SK-N-SH (cell line): ENCODE measurements at regions not wholly inside any gene's neighbourhood (a gene's known extent, or its start where the extent isn't known, plus 50 kb on each side); places are given as distances from the start of the nearest gene placed in this dataset.

Source experiments
- CTCF ChIA-PET: fragments of 300-600, 350-600 bp; formaldehyde crosslinking; extraction: SDS; loops from one replicate; lab custom pipeline; 2021; lab: Yijun Ruan, JAX
- POLR2A ChIA-PET: fragments of 350-600 bp; sonication (Branson Sonifier 250); formaldehyde crosslinking; extraction: SDS; loops from one replicate; lab custom pipeline; 2020; ENCODE audit warnings: antibody characterized with exemption, inconsistent platforms; lab: Yijun Ruan, JAX
- DNase-seq: peaks from one replicate; pipeline ENCODE4 v3.0.0; 2012
- H2AFZ ChIP-seq: fragments of 200-600 bp; sonication (generic); 2 replicates; pipeline ENCODE4 v1.8.1; 2016; ENCODE audit warnings: antibody characterized with exemption, mild to moderate bottlenecking, low read depth
- H3F3A ChIP-seq: fragments of 200-600 bp; sonication (generic); replicated peaks from 2 replicates; pipeline ENCODE3; 2016; ENCODE audit warnings: antibody characterized with exemption, mild to moderate bottlenecking; ENCODE audit not compliant: insufficient read depth
- H3K27ac ChIP-seq, 2 experiments: fragments of 200-500 bp in 1 of 2; fragments of 200-600 bp in 1 of 2; sonication (Bioruptor generic) in 1 of 2; sonication (generic), shearing (Covaris generic) in 1 of 2; 2 replicates each; pipeline versions ENCODE4 v1.5.1 to v1.6.1; 2014 to 2016; ENCODE audit warnings: low read depth in 2 of 2, inconsistent platforms in 1 of 2, low read length in 1 of 2, mild to moderate bottlenecking in 1 of 2, mixed read lengths in 1 of 2
- H3K27me3 ChIP-seq: fragments of 200-600 bp; sonication (generic), shearing (Covaris generic); 2 replicates; pipeline ENCODE4 v1.6.1; 2016; ENCODE audit warnings: mixed run types; ENCODE audit not compliant: insufficient read depth
- H3K36me3 ChIP-seq, 2 experiments: fragments of 200-500 bp in 1 of 2; fragments of 200-600 bp in 1 of 2; sonication (Bioruptor generic) in 1 of 2; sonication (generic) in 1 of 2; replicated peaks in 1 of 2; 2 replicates each; pipeline versions ENCODE3 to v1.5.1; 2014 to 2016; ENCODE audit warnings: low read length in 1 of 2, mild to moderate bottlenecking in 1 of 2; ENCODE audit not compliant: insufficient read depth in 2 of 2, control insufficient read depth in 1 of 2
- H3K4me1 ChIP-seq, 2 experiments: fragments of 200-500 bp in 1 of 2; fragments of 200-600 bp in 1 of 2; sonication (Bioruptor generic) in 1 of 2; sonication (generic), shearing (Covaris generic) in 1 of 2; 2 replicates each; pipeline versions ENCODE4 v1.5.1 to v1.6.1; 2014 to 2016; ENCODE audit warnings: low read depth in 1 of 2, low read length in 1 of 2, mixed run types in 1 of 2; ENCODE audit not compliant: insufficient read depth in 2 of 2, control insufficient read depth in 1 of 2
- H3K4me2 ChIP-seq: fragments of 200-600 bp; sonication (generic), shearing (Covaris generic); 2 replicates; pipeline ENCODE4 v1.6.1; 2017; ENCODE audit warnings: mixed run types
- H3K4me3 ChIP-seq, 2 experiments: fragments of 200-500 bp in 1 of 2; fragments of 200-600 bp in 1 of 2; sonication (Bioruptor generic) in 1 of 2; sonication (generic), shearing (Covaris generic) in 1 of 2; 2 replicates each; pipeline versions ENCODE4 v1.5.1 to v1.8.1; 2014 to 2016; ENCODE audit warnings: low read depth in 2 of 2, inconsistent platforms in 1 of 2, low read length in 1 of 2, mild to moderate bottlenecking in 1 of 2, mixed read lengths in 1 of 2, moderate library complexity in 1 of 2
- H3K79me2 ChIP-seq: fragments of 200-600 bp; sonication (generic); 2 replicates; pipeline ENCODE4 v1.8.1; 2017; ENCODE audit warnings: mild to moderate bottlenecking; ENCODE audit not compliant: insufficient read depth
- H3K9ac ChIP-seq: fragments of 200-600 bp; sonication (generic); 2 replicates; pipeline ENCODE4 v1.6.1; 2017; ENCODE audit warnings: mixed run types
- H3K9me2 ChIP-seq: fragments of 200-600 bp; sonication (generic); 2 replicates; pipeline ENCODE4 v1.6.1; 2017; ENCODE audit warnings: mixed run types
- H3K9me3 ChIP-seq: fragments of 200-600 bp; sonication (generic); 2 replicates; pipeline ENCODE4 v1.6.1; 2017; ENCODE audit warnings: mixed run types, mild to moderate bottlenecking, moderate library complexity
- H4K20me1 ChIP-seq: fragments of 200-600 bp; sonication (generic); 2 replicates; pipeline ENCODE4 v1.6.1; 2017; ENCODE audit warnings: mild to moderate bottlenecking, mixed run types; ENCODE audit not compliant: insufficient read depth
- FOXJ3 ChIP-seq: sonication (generic); formaldehyde crosslinking; IDR thresholded peaks from 2 replicates; pipeline ENCODE4 v1.5.1; 2020; ENCODE audit warnings: mild to moderate bottlenecking, missing genetic modification reagents
- IRF3 ChIP-seq: fragments of 150-350 bp; IDR thresholded peaks from 2 replicates; pipeline ENCODE4 v1.6.1; 2016; ENCODE audit warnings: mild to moderate bottlenecking, low read depth, low read length
- JUND ChIP-seq: IDR thresholded peaks from 2 replicates; pipeline ENCODE4 v1.4.0; 2012
- NRF1 ChIP-seq: IDR thresholded peaks from 2 replicates; pipeline ENCODE4 v1.6.1; 2012; ENCODE audit warnings: low read depth, mild to moderate bottlenecking, low read length
- PBX3 ChIP-seq: IDR thresholded peaks from 2 replicates; pipeline ENCODE4; 2012
- POLR2AphosphoS5 ChIP-seq: IDR thresholded peaks from 2 replicates; pipeline ENCODE4 v1.6.1; 2012; ENCODE audit warnings: low read depth, low read length
- RCOR1 ChIP-seq: fragments of 150-350 bp; IDR thresholded peaks from 2 replicates; pipeline ENCODE4 v1.6.1; 2017; ENCODE audit warnings: antibody characterized with exemption, low read length
- REST ChIP-seq: IDR thresholded peaks from 2 replicates; pipeline ENCODE4 v1.6.1; 2012; ENCODE audit warnings: mild to moderate bottlenecking, low read depth, low read length, moderate library complexity
- TAF1 ChIP-seq: IDR thresholded peaks from 2 replicates; pipeline ENCODE4 v1.6.1; 2012; ENCODE audit warnings: low read depth, mild to moderate bottlenecking, low read length, moderate library complexity, borderline replicate concordance
- TEAD4 ChIP-seq: IDR thresholded peaks from 2 replicates; pipeline ENCODE4 v1.4.0; 2012; ENCODE audit warnings: mild to moderate bottlenecking, borderline replicate concordance; ENCODE audit not compliant: insufficient read depth
- USF1 ChIP-seq: IDR thresholded peaks from 2 replicates; pipeline ENCODE4 v1.4.0; 2012; ENCODE audit warnings: low read depth, borderline replicate concordance
- YY1 ChIP-seq: IDR thresholded peaks from 2 replicates; pipeline ENCODE4 v1.4.0; 2012; ENCODE audit warnings: low read depth, mild to moderate bottlenecking
- WGBS: methylation state at CpG from one replicate; pipeline ENCODE4 v1.1.6; 2017; ENCODE audit warnings: low lambda C conversion rate; 5-methylcytosine and 5-hydroxymethylcytosine counted together

- Histone ChIP-seq H3K4me2 (no peak overlapping the region), H3K9me3 (no peaks in the 10 kb centered on the region), H3K79me2 (no peaks in the 10 kb centered on the region), H3F3A (no peaks in the 10 kb centered on the region), H3K4me3 (no peak overlapping the region), H4K20me1 (no peaks in the 10 kb centered on the region), H3K36me3 (no peaks in the 10 kb centered on the region), H3K4me1 (peaks cover 0 to 13% of the 10 kb centered on the region in 2 experiments; a peak in 1 of 4 replicates), H2AFZ (no peak overlapping the region), H3K9ac (no peak overlapping the region), H3K27ac (no peak overlapping the region), H3K27me3 (no peaks in the 10 kb centered on the region), H3K9me2 (no peaks in the 10 kb centered on the region)
- POLR2A ChIA-PET = no interaction called here
- no peak for DNase-seq
- TF ChIP-seq TEAD4 = no peak
- no peak for TF ChIP-seq IRF3
- TF ChIP-seq YY1 = no peak
- TF ChIP-seq TAF1 = no peak
- no peak for TF ChIP-seq USF1
- TF ChIP-seq PBX3 = no peak
- TF ChIP-seq JUND = no peak
- no peak for TF ChIP-seq REST
- 71% methylated on average over 11 of the region's 13 CpGs for WGBS
- CTCF ChIA-PET = interaction anchor here (1.5 kb wide), 1 partner anchor 12 kb away, joined by 3 read pairs; no protein-coding TSS in a partner anchor
Measured at GRCh38 chr1:25011943-25012638, 82.0 kb upstream of the RUNX3 start.

- H3K36me3 ChIP-seq = no peaks in the 10 kb centered on the region
- no peaks in the 10 kb centered on the region for H3F3A ChIP-seq
- H3K79me2 ChIP-seq = no peaks in the 10 kb centered on the region
- no peak overlapping the region for H2AFZ ChIP-seq
- DNase-seq = no peak
- no peak overlapping the region for H3K9ac ChIP-seq
- no peaks in the 10 kb centered on the region for H3K9me3 ChIP-seq
- no peak overlapping the region for H3K4me3 ChIP-seq
- peaks cover 0 to 13% of the 10 kb centered on the region in 2 experiments; a peak in 1 of 4 replicates for H3K4me1 ChIP-seq
- H3K4me2 ChIP-seq = no peak overlapping the region
- 84% methylated on average over 4 of the region's 4 CpGs for WGBS
- CTCF ChIA-PET = interaction anchor here (0.9 to 1.5 kb wide), 3 partner anchors 13 to 26 kb away, joined by 3 to 4 read pairs (median 3); no protein-coding TSS in a partner anchor
- POLR2A ChIA-PET = no interaction called here
- H3K27ac ChIP-seq = no peak overlapping the region
- no peaks in the 10 kb centered on the region for H3K9me2 ChIP-seq
- no peaks in the 10 kb centered on the region for H4K20me1 ChIP-seq
- H3K27me3 ChIP-seq = peaks cover 2% of the 10 kb centered on the region; the same call in 1 of the 2 replicates
- TF ChIP-seq REST (no peak), USF1 (no peak), NRF1 (no peak), RCOR1 (no peak), POLR2AphosphoS5 (no peak), IRF3 (no peak), TAF1 (no peak), FOXJ3 (CRISPR knock-in tag) (no peak)
Measured at GRCh38 chr1:25011275-25011674, 81.2 kb upstream of the RUNX3 start.
